ENCODE measurements at regions not wholly inside any gene's neighbourhood (a gene's known extent, or its start where the extent isn't known, plus 50 kb on each side); places are given as distances from the start of the nearest gene placed in this dataset.

DNA sequence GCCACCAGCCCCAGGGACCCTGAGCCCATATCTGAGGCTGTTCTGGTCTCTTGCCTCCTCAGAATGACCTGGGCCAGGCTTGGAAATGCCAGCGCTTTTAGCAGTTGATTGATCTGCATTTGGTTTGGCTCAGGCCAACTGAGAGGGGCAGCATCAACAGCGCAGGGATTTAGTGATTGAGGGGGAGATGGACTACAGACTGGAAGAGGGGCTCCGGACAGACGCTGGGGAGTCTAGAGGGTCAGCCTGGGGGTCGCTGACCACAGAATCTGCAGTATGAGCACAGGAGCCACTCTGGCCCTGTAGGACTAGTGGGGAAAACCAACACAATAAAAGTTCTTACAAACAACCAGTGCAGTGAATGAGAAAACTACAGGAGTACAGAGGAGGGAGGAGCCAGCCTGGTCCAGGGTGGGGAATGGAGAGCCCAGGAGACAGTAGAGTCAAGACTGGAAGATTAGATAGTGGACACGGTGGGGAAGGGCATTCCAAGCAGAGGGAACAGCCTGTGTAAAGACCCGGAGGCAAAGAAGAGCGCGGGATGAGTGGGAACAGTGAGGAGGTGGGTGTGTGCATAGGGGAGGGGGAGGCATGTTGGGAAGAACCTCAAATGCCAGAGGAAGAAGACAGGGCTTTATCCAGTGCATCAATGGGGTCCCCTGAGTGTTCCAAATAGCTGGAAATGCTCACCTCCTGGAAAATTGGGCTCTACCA is 128.9 kb downstream of the MRM1 start:
- no peak for DNase-seq

DNA sequence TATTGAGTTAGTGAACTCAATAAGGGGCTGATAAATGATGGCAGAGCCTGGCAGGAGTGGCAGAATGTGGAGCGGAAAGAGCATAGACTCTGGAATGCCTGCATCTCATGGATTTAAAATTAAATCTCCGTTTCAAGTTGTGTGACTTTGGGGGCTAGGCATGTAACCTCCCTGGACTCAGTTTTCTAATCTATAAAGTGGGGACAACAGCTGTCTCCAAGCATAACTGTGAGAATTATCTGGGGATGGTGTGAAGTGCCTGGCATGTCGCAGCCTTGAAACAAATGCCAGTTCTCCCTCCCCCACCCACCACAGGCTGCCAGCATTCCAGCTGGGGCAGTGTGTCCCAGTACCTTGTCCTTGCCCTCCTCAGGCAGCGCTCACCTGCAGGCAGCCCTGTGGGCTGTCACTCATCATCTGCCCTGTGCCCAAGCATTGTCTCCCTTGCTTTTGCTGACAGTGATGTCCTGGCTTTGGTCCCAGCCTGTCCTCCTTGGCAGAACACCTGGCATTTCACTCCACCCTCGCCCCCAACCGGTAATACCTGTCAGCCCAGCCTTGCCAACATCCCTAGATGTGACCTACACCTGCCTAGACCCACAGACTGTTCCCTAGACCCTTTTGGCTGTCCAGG is 129.6 kb downstream of the MRM1 start:
- DNase-seq: no peak

DNA sequence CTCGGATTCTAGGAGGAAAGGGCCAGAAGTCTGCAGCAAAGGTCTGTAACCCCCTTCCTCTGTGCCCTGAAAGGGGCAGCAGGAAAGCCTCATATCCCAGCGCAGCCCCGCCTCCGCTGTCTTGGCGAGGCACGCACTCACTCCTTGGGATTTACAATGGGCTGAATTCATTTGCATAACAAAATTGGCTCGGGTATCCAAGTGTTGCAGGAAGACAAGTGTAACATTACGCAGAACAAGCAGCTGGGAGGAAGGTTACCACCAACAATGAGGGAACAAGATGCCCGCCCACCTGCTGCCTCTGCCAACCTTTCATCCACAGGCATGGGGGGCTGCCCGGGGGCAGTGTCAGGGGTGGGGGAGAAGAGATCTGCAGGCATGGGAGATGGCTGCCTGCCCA is 130.4 kb downstream of the MRM1 start:
- DNase-seq: no peak

DNA sequence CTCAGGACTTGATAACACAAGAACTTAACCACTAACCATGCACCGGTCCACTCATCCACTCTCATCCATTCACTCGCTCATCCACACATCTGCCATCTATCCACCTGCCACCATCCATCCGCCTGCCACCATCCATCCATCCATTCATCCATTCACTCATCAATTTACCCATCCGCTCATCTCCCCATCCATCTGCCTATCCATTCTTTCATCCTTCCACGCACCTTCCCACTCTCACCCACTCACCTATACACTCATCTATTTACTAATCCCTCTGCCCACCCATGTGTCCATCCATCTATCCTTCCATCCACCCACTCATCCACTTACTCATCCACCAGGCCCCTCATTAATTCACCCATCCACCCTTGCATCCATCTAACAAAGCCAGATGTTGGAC is 131.0 kb downstream of the MRM1 start:
- DNase-seq: no peak

DNA sequence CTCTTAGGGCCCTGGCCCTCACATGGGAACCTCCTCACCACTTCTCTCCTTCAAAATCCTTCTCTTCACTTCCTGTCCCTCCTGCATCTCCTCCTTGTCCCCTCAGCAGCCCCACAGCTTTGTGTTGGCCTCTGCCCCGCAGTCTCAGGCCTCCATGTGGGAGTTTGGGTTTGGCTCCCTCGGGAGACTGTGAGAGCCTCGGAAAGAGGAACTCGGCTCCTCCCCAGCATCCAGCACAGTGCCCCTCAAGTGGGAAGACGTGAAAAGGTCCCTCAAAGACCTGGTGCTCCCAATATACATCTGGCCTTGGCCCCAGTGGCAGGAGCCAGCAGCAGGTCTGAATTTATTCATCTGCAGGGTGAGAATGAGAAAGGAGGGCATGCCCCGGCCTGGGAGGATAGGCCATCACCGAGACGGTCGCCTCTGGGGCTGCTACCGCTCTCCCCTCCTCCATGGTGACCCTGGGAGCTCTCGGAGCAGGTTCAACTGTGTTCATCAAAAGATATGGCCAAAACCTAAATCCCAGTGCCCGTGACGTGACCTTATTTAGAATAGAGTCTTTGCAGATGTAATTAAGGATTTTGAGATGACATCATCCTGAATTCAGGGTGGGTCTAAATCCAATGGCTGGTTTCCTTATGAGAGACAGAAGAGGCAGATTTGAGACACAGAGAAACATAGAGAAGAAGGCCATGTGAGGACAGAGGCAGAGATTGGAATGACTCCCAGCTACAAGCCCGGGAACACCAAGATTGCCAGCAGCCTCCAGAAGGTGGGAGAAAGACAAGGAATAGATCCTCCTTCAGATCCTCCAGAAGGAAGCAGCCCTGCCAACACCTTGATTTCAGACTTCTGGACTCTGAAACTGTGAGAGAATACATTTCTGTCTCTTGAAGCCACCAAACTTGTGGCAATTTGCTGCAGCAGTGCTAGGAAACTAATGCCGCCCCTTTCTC is 135.1 kb downstream of the MRM1 start:
- DNase-seq: no peak

DNA sequence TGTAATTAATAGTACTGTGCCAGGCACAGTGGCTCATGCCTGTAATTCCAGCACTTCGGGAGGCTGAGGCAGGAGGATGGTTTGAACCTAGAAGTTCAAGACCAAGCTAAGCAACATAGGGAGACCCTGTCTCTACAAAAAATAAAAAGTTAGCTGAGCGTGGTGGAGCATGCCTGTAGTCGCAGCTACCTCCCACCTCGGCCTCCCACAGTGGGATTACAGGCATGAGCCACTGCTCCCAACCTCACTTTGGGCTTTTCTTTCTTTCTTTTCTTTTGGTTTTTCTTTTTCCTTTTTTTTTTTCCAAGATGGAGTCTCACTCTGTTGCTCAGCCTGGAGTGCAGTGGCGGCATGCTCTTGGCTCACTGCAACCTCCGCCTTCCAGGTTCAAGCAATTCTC is 137.8 kb downstream of the MRM1 start:
- no peak for DNase-seq

DNA sequence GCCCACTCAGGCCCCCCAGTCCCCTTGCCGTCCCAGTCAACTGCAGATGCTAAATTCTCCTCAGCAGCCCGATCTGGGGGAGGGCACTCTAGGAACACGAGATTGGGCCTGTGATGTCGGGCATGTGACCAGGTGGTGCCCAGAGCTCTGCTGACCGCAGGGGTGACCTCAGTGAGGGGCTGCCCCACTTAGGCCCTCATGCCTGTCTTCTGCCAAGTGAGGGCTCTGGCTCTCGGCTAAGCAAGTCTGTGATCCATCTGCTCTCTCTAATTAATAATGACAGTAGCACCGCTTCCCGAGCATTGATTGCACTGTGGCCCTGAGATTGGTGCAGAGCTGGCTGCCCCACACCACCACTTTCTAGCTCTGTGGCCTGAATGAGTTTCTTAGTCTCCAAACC is 138.8 kb downstream of the MRM1 start:
- DNase-seq: no peak

DNA sequence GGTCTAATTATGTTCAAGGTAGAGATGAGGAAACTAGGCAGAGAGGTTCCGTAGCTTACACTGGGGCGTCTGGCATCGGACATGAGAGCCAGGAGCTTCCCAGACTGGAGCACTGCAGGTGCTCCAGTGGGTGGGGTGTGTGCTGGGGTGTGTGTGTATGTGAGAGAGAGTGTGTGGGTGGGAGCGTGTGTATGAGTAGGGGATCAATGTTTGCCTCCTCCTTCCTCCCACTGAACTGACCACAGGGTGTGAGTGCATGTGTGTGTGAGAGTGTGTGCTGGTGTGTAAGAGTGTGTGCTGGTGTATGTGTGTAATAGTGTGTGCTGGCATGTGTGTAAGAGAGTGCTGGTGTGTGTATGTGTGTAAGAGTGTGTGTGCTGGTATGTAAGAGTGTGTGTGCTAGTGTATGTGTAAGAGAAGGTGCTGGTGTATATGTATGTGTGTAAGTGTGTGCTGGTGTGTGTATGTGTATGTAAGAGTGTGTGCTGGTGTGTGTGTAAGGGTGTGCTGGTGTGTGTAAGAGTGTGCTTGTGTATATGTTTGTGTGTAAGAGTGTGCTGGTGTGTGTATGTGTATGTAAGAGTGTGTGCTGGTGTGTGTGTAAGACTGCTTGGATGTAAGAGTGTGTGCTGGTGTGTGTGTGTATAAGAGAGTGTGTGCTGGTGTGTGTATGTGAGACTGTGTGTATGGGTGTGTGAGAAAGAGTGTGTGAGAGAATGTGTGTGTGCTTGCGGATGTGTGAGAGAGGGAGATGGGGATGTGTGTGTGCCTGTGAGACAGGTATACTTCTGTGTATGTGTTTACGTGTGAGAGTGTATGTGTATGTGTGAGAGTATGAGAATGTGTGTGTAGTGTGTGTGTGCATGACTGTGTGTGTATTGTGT is 139.9 kb downstream of the MRM1 start:
- DNase-seq: no peak

DNA sequence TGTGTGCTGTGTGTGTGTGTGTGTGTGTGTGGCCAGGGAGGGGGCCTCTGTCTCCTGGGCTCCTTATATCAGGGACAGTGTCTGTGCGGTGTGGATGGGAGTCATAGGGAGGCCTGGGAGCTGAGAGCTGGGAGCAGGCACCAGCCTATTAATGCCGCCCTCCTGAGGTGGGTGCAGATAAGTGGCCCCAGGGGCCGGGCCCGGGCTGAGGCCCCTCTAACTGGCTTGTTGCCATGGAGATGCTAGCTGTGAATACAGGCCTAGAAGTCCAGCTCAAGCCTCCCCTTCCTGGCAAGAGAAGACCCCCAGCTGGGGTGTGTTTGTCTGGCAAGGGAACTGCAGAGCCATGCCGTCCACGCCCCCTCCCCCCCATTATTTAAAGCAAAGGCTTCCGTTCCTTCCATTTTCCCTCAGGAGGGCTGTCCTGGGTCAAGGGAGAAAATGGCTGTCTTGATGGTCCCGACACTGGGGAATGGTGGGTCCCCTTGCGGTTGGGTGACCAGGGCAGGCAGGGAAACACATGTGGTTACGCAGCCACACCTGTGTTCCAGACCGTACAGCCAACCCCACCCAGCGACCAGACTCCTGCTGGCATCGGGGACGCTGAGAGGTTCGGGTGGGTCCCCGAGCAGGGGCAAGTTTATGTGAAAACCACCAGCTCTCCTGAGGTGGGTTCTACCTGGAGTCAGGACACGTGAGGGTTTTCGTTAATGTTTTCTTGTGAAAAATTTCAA is 141.1 kb downstream of the MRM1 start:
- no peak for DNase-seq

DNA sequence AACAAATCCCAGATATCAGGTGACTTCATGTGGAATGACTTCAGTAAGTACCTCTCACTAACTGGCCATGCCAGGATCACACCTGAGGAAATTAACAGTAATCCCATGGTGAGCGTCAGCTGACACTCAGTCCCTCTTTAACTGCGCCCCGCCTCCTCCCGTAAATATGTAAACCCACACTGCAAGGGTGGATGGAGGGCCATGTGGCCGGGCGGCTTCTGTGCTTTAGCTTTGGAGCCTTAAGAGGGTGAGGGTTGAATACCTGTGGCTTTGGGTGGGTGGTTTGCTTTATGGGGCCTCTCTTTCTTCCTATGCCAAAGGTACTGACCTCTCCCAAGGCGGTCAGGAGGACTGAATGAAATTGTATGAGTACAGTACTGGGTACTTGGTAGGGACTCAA is 141.7 kb downstream of the MRM1 start:
- no peak for DNase-seq

DNA sequence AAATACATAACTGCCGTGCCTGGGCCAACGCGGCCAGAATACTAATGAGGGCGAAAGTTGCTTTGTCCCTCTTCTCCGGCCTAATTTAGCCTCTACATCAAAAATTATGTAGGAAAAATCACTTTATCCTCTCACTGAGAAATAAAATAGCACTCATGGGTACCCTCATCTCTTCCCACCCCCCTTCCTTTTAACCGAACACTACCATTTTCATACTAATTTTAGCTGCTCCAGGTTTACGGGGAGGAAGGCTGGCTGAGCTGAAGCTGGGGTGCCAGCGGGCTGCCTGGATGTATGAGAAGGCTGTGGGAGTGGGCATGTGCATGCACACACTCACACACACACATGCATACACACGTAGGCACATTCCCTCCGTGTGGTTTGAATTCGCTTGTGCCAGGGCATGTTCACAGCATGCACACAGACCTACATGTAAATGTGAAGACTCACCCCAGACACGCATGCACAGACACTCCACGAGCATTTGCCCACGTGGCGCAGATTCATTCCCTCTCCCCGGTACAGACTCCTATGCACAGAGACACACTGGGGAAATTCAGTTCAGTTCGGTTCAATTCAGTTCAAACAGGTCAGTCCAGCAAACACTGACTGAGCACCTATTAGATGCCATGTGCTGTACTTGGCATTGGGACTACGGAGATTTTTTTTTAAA is 145.1 kb downstream of the MRM1 start:
- DNase-seq: no peak

DNA sequence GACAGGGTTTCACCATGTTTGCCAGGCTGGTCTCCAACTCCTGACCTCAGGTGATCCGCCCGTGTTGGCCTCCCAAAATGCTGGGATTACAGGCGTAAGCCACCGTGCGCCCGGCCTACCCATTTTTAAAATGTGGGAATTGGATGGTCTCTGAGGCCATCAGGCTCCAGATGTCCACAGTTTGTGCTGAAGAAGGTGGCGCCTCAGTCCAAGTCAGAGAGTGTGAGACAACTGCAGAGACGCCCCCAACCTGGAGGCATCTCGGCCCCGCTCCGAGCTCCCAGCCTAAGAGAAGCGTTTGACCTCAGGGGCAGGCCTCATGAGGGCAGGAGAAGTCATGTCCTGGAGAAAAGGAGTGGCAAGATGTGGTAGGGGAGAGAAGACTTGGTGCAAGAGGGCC is 146.5 kb downstream of the MRM1 start:
- no peak for DNase-seq

DNA sequence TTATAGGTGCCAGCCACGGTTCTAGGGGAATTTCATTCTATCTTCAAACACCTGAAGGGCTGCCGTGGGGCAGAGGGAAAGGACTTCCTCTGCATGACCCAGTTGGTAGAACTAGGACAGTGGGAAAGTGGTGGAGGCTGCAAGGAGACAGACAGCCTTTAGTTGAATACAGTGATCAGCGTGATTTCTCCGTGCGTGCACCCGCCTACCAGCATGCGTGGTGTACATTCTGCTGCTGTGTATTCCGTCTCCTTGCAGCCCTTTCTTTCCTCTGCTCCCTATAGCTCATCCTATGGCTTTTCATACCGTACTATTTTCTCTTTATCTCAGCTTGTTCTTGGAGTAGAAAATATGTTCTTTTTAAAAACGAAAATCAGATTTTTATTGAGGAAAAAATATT is 146.9 kb downstream of the MRM1 start:
- DNase-seq: no peak

DNA sequence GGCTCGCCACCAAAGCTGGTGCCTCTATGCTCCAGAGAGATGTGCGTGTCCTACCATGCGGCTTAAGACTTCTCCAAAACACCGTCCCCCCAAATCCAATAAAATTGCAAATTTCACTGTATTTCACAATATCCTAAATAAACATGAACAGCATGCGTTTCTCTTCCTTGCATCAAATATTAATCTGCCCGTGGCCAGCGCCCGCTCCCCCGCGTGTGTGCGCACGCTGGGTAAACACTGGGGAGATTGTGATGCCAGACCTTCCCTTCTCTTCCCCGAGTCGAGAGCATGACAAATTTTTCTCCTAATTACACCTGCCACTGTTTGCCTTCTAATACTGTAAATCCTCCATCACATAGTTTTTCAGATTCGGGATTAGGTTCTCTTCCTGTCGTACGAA is 148.1 kb downstream of the MRM1 start:
- DNase-seq: no peak

DNA sequence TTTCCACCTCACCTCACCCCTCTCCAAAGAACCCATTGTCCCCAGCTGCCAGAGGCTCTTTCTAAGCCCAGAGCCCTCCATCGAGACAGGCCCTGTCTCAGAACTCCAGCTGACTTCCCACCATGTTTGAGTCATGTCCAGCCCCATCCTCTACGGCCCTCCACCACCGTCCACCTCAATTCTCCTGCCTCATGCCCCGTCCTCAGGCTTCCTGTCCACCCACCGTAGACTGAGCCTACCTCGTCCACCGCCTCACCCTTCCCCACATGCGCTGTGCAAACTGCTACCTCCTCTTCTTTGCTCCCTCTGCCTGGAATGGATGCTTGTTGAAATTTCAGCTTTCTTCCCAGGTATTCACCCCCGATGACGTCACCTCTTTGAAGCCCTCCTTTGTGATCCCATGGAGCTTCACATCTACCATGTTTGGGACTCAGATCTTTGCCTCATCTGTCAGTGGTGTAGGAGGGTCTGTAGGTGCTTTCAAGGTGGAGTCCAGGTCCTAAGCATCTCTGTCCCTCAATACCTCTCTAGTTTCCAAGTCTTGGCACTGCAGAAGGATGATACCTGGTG is 149.0 kb downstream of the MRM1 start:
- no peak for DNase-seq

DNA sequence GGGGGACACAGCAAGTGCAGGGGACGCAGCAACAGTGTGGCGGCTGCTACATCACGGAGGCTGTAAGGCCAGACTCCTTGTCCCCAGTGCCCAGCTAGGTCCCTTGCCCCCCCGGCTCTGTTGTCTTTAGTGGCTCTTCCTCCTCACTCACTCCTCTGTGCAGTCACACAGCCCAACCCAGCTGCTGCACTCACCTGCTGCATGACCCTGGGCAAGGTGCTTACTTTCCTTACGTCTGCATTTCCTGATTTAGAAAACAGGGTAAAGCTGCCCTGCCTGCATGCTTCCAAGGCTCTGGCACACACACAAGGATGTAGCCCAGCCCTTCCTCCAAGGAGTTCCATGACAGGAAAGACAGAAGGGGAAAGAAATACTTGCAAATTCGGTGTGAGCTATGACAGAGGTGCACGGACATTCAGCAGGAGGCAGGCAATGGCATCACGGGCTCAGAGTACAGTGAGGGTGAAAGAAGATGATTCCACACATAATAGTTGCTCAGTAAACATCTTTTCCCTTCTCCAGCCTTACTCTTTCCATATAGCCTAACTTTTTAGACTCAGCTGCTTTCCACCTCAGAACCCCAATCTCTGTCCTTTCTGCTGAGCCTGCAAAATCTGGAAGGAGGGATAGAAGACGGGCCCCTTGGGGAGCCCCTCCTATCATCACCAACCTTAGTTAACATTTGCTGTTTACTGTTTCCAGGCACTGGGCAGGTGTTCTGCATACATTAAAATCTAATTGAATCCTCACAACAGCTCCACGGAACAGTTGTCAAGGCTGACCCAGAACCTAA is 150.9 kb downstream of the MRM1 start:
- DNase-seq: no peak

DNA sequence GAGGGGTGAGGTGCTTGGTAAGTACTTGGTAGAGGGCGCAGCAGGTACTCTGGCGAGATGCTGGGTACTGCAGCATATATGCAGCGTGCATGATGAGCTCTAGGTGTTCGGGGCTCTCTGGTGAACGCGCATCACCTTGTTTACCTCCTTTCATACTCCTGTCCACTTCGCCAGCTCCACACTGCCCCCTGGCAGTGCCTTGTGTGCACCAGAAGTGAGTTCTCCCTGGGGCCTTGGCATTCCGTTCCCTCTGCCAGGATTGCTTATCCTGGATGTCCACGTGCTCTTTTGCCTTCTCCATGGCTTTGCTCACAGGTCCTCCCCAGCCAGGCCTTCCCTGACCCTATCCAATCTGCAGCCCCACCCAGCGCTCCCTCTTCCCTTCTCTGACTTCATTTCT is 154.2 kb downstream of the MRM1 start:
- DNase-seq: no peak

DNA sequence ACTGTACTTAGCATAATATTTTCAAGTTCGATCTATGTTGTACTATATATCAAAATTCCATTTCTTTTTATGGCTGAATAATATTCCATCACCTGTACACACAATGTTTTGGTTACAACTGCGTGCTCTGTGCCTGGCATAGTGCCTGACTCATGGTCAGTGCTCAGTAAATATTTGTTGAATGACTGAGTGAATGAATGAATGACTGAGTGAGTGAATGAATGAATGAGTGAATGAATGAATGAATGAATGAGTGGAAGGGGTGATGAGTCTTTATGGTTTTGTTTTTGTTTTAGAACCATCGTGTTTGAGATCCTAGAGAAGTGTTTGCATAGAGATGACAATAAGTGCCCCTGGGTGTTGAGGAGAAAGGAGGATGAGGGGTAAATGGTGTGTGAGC is 155.3 kb downstream of the MRM1 start:
- DNase-seq: no peak

DNA sequence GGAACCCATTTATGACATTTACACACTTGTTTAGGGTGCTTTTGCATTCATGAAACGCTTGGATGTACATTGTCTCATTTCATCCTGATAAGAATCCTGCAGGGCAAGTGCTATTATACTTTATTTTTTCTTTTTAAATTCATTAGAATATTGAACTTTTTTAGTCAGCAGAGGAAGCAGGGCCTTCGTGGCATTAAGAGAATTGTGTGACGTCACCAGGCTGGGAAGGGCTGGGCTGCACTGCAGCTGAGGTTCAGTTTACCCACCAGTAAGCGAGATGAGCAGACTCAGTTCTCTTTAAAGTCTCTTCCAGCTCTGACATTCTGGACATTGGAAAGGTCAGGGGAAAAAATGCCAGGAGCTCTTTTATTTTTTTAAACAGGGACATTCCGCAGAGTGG is 159.0 kb downstream of the MRM1 start:
- no peak for DNase-seq

All from midbrain (tissue), 1 donor.